ENCODE measurements at regions not wholly inside any gene's neighbourhood (a gene's known extent, or its start where the extent isn't known, plus 50 kb on each side); places are given as distances from the start of the nearest gene placed in this dataset.

DNA sequence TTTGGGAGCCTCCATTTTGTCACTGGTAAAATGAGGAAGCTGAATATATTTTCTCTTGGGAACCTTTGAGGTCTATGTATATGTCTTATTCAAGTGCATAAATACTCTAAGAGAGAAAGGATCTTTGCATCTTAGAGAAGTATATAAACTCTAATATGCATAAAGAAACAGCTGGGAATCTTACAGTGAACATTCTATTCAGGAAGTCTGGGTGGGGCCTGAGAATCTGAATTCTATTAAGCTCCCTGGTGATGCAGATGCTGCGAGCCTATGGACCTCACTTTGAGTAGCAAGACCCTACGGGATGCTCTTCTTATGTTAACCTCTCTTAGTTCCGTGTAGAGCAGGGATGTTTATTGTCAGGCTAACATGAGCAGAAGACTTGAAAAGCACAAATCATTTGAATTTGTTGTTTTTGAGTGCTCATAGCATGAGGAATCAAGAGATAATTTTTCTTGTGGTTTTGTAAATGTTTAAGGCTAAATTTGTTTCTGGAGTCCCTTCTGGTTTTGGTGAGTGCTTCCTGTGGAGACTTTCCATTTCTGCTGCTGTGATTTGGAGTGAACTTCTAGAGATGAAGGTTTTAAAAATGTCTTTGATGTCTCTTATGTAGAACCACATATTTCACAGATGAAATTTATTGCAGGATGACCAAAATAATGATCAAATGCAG is 281.2 kb upstream of the JAG1 start:
- ATAC-seq (no peak), DNase-seq (no peak)
- H3K27ac ChIP-seq = no peak overlapping the region
- TF ChIP-seq, protein P1, sequence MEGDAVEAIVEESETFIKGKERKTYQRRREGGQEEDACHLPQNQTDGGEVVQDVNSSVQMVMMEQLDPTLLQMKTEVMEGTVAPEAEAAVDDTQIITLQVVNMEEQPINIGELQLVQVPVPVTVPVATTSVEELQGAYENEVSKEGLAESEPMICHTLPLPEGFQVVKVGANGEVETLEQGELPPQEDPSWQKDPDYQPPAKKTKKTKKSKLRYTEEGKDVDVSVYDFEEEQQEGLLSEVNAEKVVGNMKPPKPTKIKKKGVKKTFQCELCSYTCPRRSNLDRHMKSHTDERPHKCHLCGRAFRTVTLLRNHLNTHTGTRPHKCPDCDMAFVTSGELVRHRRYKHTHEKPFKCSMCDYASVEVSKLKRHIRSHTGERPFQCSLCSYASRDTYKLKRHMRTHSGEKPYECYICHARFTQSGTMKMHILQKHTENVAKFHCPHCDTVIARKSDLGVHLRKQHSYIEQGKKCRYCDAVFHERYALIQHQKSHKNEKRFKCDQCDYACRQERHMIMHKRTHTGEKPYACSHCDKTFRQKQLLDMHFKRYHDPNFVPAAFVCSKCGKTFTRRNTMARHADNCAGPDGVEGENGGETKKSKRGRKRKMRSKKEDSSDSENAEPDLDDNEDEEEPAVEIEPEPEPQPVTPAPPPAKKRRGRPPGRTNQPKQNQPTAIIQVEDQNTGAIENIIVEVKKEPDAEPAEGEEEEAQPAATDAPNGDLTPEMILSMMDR (IDR thresholded peaks at IDR 0.05) = no peak
- no peak overlapping the region for H3K4me3 ChIP-seq
- intact Hi-C loops (cut with DNase I) = no loop called here
- no peaks in the 10 kb centered on the region for H3K27me3 ChIP-seq
- no peaks in the 10 kb centered on the region for H3K9me3 ChIP-seq
- H3K4me1 ChIP-seq = no peaks in the 10 kb centered on the region
- no peaks in the 10 kb centered on the region for H3K36me3 ChIP-seq

DNA sequence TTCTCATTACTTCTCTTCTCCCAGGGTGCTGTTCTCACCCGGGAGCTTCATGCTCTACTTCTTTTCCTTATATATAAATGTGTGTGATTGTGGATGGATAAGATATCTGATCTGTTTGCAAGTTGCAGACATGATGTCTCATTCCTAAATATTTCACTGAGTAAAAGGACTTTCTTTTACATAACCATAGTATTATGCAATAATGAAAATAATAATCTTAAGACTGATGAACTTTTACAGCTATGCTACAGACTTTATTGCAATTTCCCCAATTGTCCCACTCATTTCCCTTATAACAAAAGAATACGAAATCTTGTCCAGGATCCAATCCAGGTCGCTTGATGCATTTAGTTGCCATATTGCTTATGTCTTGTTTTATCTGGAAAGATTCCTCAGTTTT is 284.5 kb upstream of the JAG1 start:
- no peaks in the 10 kb centered on the region for H3K36me3 ChIP-seq
- TF ChIP-seq, protein P1 (IDR thresholded peaks at IDR 0.05) = no peak
- DNase-seq = no peak
- intact Hi-C loops (cut with DNase I) = no loop called here
- no peak overlapping the region for H3K27ac ChIP-seq
- H3K9me3 ChIP-seq = no peaks in the 10 kb centered on the region
- ATAC-seq = no peak
- H3K27me3 ChIP-seq = no peaks in the 10 kb centered on the region
- no peaks in the 10 kb centered on the region for H3K4me1 ChIP-seq
- no peak overlapping the region for H3K4me3 ChIP-seq

DNA sequence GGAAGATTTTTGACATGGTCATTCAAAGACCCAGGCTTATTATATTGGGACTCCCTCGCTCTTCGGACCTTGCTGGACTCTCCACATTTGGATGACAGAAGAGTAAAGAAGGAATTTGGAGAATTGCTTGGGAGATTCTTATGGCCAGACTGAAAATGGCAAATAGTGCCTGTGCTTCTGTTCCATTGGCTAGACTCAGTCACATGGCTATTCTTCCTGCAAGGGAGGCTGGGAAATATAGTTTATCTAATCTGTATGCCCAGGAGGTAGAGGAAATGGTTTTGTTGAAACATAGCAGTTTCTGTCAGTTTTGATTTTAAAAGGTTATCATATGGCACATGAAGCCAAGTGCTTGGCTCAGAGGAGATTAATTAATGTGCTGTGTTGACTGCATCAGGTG is 286.6 kb upstream of the JAG1 start:
- intact Hi-C loops (cut with DNase I) = no loop called here
- peaks cover 0 to 5% of the 10 kb centered on the region in 2 donors for H3K4me1 ChIP-seq
- H3K4me3 ChIP-seq = no peak overlapping the region
- H3K9me3 ChIP-seq = no peaks in the 10 kb centered on the region
- H3K27ac ChIP-seq = no peak overlapping the region
- no peaks in the 10 kb centered on the region for H3K36me3 ChIP-seq
- no peak for ATAC-seq
- DNase-seq = no peak
- TF ChIP-seq, protein P1 (IDR thresholded peaks at IDR 0.05) = no peak
- H3K27me3 ChIP-seq = no peaks in the 10 kb centered on the region

DNA sequence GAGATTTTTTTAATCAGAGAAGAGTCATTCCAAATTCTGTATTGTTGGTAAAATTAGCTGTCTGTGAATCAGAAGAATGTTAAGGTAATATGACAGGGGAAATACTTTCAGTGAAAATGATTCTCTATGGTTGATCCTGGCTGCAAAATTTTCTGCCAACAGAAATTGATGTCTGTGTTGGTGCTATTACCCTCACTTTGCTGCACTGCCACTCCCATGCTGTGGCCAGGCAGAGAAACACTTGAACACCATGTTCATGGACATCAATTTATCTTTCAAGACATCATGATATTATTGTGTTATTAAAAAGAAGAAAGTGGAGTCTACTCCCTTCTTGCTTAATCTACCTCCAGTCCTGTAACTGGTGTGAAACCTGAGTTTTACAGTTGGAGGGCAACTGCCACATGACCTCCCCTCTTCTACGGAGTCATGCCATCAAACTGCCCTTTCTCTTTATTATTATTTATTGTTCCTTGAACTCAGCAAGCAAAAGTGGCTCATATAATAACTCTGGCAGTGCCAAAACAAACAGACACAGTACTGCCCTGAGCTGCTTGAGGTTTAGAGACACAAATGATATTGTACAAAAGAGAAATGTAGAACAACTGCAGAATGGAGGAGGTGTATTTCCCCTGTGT is 288.0 kb upstream of the JAG1 start:
- TF ChIP-seq, protein P1 (IDR thresholded peaks at IDR 0.05) = no peak
- H3K36me3 ChIP-seq = no peaks in the 10 kb centered on the region
- H3K4me1 ChIP-seq = peaks cover 0 to 5% of the 10 kb centered on the region in 2 donors
- no peak for DNase-seq
- no peaks in the 10 kb centered on the region for H3K27me3 ChIP-seq
- intact Hi-C loops (cut with DNase I) = no loop called here
- no peaks in the 10 kb centered on the region for H3K9me3 ChIP-seq
- ATAC-seq = no peak
- H3K4me3 ChIP-seq = no peak overlapping the region
- H3K27ac ChIP-seq = no peak overlapping the region

DNA sequence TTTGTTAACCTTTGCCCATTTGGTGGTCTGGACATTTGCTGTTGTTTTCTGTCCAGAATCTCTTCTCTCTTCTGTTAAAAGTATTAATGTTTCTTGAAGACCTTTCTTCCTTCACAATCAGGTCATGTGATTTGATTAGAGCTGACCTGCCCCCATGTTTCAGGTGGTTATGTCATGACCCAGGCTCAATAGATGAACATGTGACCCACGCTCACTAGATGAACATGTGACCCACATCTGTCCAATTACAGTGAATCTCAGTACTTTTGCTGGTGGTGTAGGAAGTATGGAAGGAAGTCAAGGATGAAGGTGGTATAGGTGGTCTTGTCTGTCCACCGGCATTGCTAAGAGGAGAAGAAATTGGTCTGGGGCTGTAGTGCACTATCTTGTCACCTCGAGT is 289.1 kb upstream of the JAG1 start:
- intact Hi-C loops (cut with DNase I) = no loop called here
- peaks cover 0 to 5% of the 10 kb centered on the region in 2 donors for H3K4me1 ChIP-seq

More for the DNA sequence above, 289.1 kb upstream of the JAG1 start:
- Histone ChIP-seq H3K4me3 (no peak overlapping the region), H3K27me3 (no peaks in the 10 kb centered on the region), H3K27ac (no peak overlapping the region), H3K36me3 (no peaks in the 10 kb centered on the region), H3K9me3 (no peaks in the 10 kb centered on the region)
- ATAC-seq (no peak), DNase-seq (no peak)
- TF ChIP-seq, protein P1 (IDR thresholded peaks at IDR 0.05) = no peak
